Smooth muscle cell (in vitro differentiated cells): ENCODE measurements at regions not wholly inside any gene's neighbourhood (a gene's known extent, or its start where the extent isn't known, plus 50 kb on each side); places are given as distances from the start of the nearest gene placed in this dataset.

ENCODE experiments used
- DNase-seq: peaks from one replicate; lab custom pipeline; 2025; ENCODE audit not compliant: unreplicated experiment; lab: John Stamatoyannopoulos, UW
- H2AFZ ChIP-seq: fragments of 200-600 bp; sonication (generic); 2 replicates; pipeline ENCODE4 v1.6.0; 2016; ENCODE audit warnings: antibody characterized with exemption, low read depth, mild to moderate bottlenecking
- H3F3A ChIP-seq: fragments of 200-600 bp; sonication (generic); 2 replicates; pipeline ENCODE4 v1.6.0; 2017; ENCODE audit warnings: antibody characterized with exemption, low read depth
- H3K27ac ChIP-seq: fragments of 200-600 bp; sonication (generic); 2 replicates; pipeline ENCODE4 v1.5.1; 2016; ENCODE audit warnings: low read depth, mild to moderate bottlenecking
- H3K27me3 ChIP-seq: fragments of 200-600 bp; sonication (generic); 2 replicates; pipeline ENCODE4 v1.6.1; 2016; ENCODE audit warnings: low read depth, mild to moderate bottlenecking
- H3K36me3 ChIP-seq: fragments of 200-600 bp; sonication (generic); 2 replicates; pipeline ENCODE4 v1.5.1; 2016; ENCODE audit warnings: low read depth
- H3K4me1 ChIP-seq: fragments of 200-600 bp; sonication (generic); 2 replicates; pipeline ENCODE4 v1.5.1; 2016; ENCODE audit warnings: low read depth
- H3K4me2 ChIP-seq: fragments of 200-600 bp; sonication (generic); 2 replicates; pipeline ENCODE4 v1.6.0; 2016; ENCODE audit warnings: mild to moderate bottlenecking
- H3K4me3 ChIP-seq: fragments of 200-600 bp; sonication (generic); 2 replicates; pipeline ENCODE4 v1.5.1; 2016; ENCODE audit warnings: mild to moderate bottlenecking
- H3K79me2 ChIP-seq: fragments of 200-600 bp; sonication (generic); 2 replicates; pipeline ENCODE4 v1.6.0; 2016; ENCODE audit warnings: low read depth, mild to moderate bottlenecking
- H3K9ac ChIP-seq: fragments of 200-600 bp; sonication (generic); 2 replicates; pipeline ENCODE4 v1.6.0; 2016; ENCODE audit warnings: low read depth
- H3K9me3 ChIP-seq: fragments of 200-600 bp; sonication (generic); replicated peaks from 2 replicates; pipeline ENCODE4 v1.5.1; 2016; ENCODE audit warnings: low read depth
- H4K20me1 ChIP-seq: fragments of 200-600 bp; sonication (generic); 2 replicates; pipeline ENCODE4 v1.6.0; 2016; ENCODE audit warnings: low read depth
- WGBS: methylation state at CpG from one replicate; pipeline ENCODE4 v1.1.7; 2016; ENCODE audit warnings: low lambda C conversion rate; 5-methylcytosine and 5-hydroxymethylcytosine counted together
- TF ChIP-seq, protein P1 (sequence below): fragments of 200-600 bp; sonication (generic); IDR thresholded peaks from 2 replicates; pipeline ENCODE4 v1.5.1; 2017; ENCODE audit warnings: borderline replicate concordance, mild to moderate bottlenecking, antibody characterized with exemption; ENCODE audit not compliant: insufficient read depth, poor library complexity, severe bottlenecking

DNA sequence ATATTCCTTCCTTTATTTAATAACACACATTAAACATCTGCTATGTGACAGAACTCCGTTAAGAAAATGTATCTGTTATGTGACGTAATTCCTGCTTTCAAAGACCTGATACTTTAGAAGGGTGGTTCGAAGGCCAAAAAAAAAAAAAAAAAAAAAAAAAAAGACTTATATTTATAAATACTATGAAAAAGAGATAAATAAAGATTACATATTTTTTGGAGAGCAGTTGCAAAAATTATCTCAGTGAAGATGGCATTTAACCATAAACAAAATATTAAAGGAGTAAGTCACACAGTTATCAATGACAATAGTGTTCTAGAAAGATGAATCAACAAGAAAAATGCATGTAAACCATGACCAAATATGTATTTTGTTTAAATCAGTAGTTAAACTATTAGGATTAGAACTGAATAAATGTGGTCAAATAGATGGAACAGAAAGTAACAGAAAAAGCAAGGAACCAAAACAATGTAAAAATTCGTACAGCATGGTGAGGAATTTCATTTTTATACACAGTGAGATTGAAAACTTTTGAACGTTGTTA is 612.3 kb upstream of the SLITRK5 start:
- WGBS, result 67% methylated on average over 5 of the region's 5 CpGs
- no peak overlapping the region for H3K27ac ChIP-seq
- H3F3A ChIP-seq, result no peaks in the 10 kb centered on the region
- no peaks in the 10 kb centered on the region for H3K79me2 ChIP-seq
- H3K4me1 ChIP-seq, result no peaks in the 10 kb centered on the region
- H3K4me3 ChIP-seq, result no peak overlapping the region
- H3K9ac ChIP-seq, result no peak overlapping the region
- H4K20me1 ChIP-seq, result no peaks in the 10 kb centered on the region
- TF ChIP-seq, protein P1, sequence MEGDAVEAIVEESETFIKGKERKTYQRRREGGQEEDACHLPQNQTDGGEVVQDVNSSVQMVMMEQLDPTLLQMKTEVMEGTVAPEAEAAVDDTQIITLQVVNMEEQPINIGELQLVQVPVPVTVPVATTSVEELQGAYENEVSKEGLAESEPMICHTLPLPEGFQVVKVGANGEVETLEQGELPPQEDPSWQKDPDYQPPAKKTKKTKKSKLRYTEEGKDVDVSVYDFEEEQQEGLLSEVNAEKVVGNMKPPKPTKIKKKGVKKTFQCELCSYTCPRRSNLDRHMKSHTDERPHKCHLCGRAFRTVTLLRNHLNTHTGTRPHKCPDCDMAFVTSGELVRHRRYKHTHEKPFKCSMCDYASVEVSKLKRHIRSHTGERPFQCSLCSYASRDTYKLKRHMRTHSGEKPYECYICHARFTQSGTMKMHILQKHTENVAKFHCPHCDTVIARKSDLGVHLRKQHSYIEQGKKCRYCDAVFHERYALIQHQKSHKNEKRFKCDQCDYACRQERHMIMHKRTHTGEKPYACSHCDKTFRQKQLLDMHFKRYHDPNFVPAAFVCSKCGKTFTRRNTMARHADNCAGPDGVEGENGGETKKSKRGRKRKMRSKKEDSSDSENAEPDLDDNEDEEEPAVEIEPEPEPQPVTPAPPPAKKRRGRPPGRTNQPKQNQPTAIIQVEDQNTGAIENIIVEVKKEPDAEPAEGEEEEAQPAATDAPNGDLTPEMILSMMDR, result no peak
- DNase-seq, result no peak
- H3K9me3 ChIP-seq, result no peaks in the 10 kb centered on the region
- no peaks in the 10 kb centered on the region for H3K36me3 ChIP-seq
- no peak overlapping the region for H3K4me2 ChIP-seq
- peak overlapping the region; percentile 14 for H2AFZ ChIP-seq
- H3K27me3 ChIP-seq, result no peaks in the 10 kb centered on the region

DNA sequence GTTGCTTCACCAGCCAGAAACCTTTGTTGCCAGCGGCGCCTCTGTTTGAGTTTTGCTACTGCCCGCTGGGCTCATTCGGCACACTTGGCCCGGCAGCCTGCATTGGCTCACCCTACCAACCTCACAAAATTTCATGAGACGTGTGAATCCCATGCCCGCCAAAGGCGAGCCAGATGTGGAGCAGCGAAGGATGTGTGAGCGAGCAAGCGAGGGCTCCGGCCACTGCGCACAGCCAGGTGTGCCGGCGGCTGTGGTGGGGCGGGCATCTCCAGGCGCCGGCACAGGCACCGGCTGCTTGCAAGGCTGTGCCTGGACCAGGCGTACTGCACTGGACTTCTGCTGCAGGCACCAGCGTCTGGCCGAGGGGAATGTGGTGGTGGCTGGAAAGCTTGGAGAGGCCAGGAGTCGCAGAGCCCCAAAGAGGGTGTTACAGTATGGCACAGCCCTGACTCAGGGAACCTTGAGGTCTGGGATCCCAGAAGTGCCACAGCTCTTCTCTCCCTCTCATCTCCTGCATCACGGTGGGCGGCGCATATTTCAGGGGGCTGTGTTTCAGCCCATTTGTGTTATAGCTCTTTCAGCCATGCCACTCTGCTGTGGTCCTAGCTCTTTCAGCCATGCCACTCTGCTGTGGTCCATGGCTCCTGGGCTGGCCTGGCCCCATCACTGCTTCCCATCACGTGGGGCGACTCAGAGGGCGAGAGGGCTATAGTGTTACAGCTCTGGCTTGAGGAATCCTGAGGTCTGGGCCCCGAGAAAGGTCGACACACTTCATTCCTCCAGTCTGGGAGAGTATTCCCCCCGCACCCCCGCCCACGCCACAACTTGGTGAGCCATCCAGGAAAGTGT is 592.0 kb upstream of the SLITRK5 start:
- H2AFZ ChIP-seq, result no peak overlapping the region
- TF ChIP-seq, protein P1, result no peak
- no peak overlapping the region for H3K9ac ChIP-seq
- no peak for DNase-seq
- H3F3A ChIP-seq, result no peaks in the 10 kb centered on the region
- H3K36me3 ChIP-seq, result no peaks in the 10 kb centered on the region
- no peaks in the 10 kb centered on the region for H4K20me1 ChIP-seq
- H3K27me3 ChIP-seq, result no peaks in the 10 kb centered on the region
- 97% methylated on average over 34 of the region's 34 CpGs for WGBS
- H3K4me3 ChIP-seq, result no peak overlapping the region
- no peak overlapping the region for H3K4me2 ChIP-seq
- no peak overlapping the region for H3K27ac ChIP-seq
- H3K4me1 ChIP-seq, result no peaks in the 10 kb centered on the region
- no peaks in the 10 kb centered on the region for H3K79me2 ChIP-seq
- H3K9me3 ChIP-seq, result no peaks in the 10 kb centered on the region

DNA sequence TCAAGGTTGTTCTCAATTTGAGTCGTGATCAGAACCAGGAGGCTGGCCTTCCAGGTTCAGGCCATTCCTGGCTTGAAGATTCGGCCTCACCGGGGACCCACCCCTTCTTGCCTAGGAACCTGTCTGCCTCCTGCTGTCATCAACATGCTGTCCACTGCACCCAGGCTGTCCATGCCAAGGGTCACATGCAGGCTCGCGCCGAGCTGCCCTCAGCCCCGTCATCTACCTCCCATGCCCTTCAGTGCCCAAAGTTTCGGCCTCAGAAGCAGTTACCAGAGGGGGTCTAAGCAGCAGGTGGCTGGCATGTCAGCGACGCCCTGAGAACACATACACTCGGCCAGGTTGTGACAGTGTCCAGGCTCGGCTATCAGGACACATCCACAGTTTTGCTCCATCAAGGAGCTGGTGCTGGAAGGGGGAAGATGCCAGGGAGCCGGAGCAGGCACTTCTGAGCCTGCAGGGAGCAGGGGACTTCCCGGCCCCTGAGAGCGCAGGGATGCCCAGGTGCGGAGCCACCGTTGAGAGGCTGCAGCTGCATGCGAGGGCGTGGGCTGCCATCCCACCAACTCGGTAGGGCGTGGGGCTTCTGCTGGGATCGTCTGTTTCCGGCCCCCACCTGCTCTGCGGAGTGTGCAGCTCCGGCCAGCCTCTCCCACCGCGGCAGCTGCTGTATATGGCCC is 590.9 kb upstream of the SLITRK5 start:
- Histone ChIP-seq H3K4me2 (no peak overlapping the region), H3K27ac (no peak overlapping the region), H3K9ac (no peak overlapping the region), H2AFZ (no peak overlapping the region), H4K20me1 (no peaks in the 10 kb centered on the region), H3K4me1 (no peaks in the 10 kb centered on the region), H3K4me3 (no peak overlapping the region), H3K9me3 (no peaks in the 10 kb centered on the region), H3K36me3 (no peaks in the 10 kb centered on the region), H3K27me3 (no peaks in the 10 kb centered on the region), H3F3A (no peaks in the 10 kb centered on the region), H3K79me2 (no peaks in the 10 kb centered on the region)
- TF ChIP-seq, protein P1, result no peak
- DNase-seq, result no peak
- WGBS, result 96% methylated on average over 27 of the region's 27 CpGs
